HepG2 (cell line): ENCODE measurements at regions not wholly inside any gene's neighbourhood (a gene's known extent, or its start where the extent isn't known, plus 50 kb on each side); places are given as distances from the start of the nearest gene placed in this dataset.

Experiments
- ATAC-seq: fragments of 200-7000 bp; cut with Tn5 transposase; 3 replicates; pipeline ENCODE4 v1.9.1; 2020; ENCODE audit warnings: mild to moderate bottlenecking, moderate library complexity
- BruUV-seq: library from RNA; stranded (reverse); fragments of 400-500 nt; replicated peaks from 2 replicates; lab custom pipeline; 2021; lab: Mats Ljungman, UMichigan
- CTCF ChIA-PET: fragments of 300-600 bp; formaldehyde crosslinking; extraction: SDS; loops from one replicate; lab custom pipeline; 2021; ENCODE audit warnings: low total read pairs, inconsistent platforms, low intra/inter-chr PET ratio; lab: Yijun Ruan, JAX
- POLR2A ChIA-PET: fragments of 350-600 bp; sonication (Branson Sonifier 250); formaldehyde crosslinking; loops from one replicate; lab custom pipeline; 2020; ENCODE audit warnings: antibody characterized with exemption, inconsistent platforms; lab: Yijun Ruan, JAX
- DNase-seq: peaks from one replicate; pipeline ENCODE4 v3.0.0-alpha.2; 2015; ENCODE audit warnings: low spot score
- FAIRE-seq: peaks from 3 replicates; lab custom pipeline; 2011; peaks lifted over from hg19 to GRCh38; lab: Jason Lieb, UNC
- H2AFZ ChIP-seq: one replicate; pipeline ENCODE4 v1.6.1; 2011; ENCODE audit warnings: low read length, inconsistent platforms
- H3K27ac ChIP-seq: fragments of 300-600 bp; 3 replicates; pipeline ENCODE4 v1.8.0; 2011; ENCODE audit warnings: mixed run types, mild to moderate bottlenecking, mixed read lengths, low read length, inconsistent platforms; ENCODE audit not compliant: insufficient read depth; ENCODE audit errors: extremely low read length
- H3K27me3 ChIP-seq, 2 experiments: fragments of 200-600 bp in 1 of 2; 2 replicates in 1 of 2; 3 replicates in 1 of 2; pipeline versions ENCODE4 v1.6.0 to v1.8.0; 2011; ENCODE audit warnings: low read length in 2 of 2, mild to moderate bottlenecking in 2 of 2, moderate library complexity in 2 of 2, inconsistent platforms in 1 of 2; ENCODE audit not compliant: insufficient read depth in 2 of 2, control insufficient read depth in 1 of 2
- H3K36me3 ChIP-seq, 2 experiments: fragments of 200-600 bp in 1 of 2; replicated peaks in 1 of 2; 2 replicates in 1 of 2; 3 replicates in 1 of 2; pipeline versions ENCODE4 v1.5.1 to v1.8.0; 2011; ENCODE audit warnings: low read length in 2 of 2, inconsistent platforms in 1 of 2; ENCODE audit not compliant: insufficient read depth in 2 of 2, control insufficient read depth in 1 of 2
- H3K4me1 ChIP-seq: 2 replicates; pipeline ENCODE4 v1.5.1; 2012; ENCODE audit warnings: low read length, inconsistent platforms; ENCODE audit not compliant: insufficient read depth
- H3K4me2 ChIP-seq: 2 replicates; pipeline ENCODE4 v1.6.0; 2011; ENCODE audit warnings: low read depth, low read length, inconsistent platforms
- H3K4me3 ChIP-seq, 3 experiments: fragments of 200-600 bp in 1 of 3; sonication (generic), shearing (Covaris generic) in 1 of 3; replicated peaks in 1 of 3; 2 replicates each; pipeline ENCODE4 v1.5.1; 2011 to 2016; ENCODE audit warnings: low read length in 3 of 3, inconsistent platforms in 2 of 3, low read depth in 2 of 3, mild to moderate bottlenecking in 2 of 3, control low read depth in 1 of 3, mixed read lengths in 1 of 3; ENCODE audit not compliant: insufficient read depth in 1 of 3
- H3K79me2 ChIP-seq: one replicate; pipeline ENCODE4 v1.6.1; 2011; ENCODE audit warnings: low read length, inconsistent platforms; ENCODE audit not compliant: insufficient read depth
- H3K9ac ChIP-seq: 2 replicates; pipeline ENCODE4 v1.6.0; 2011; ENCODE audit warnings: mild to moderate bottlenecking, low read depth, low read length, inconsistent platforms; ENCODE audit not compliant: insufficient read depth
- H3K9me3 ChIP-seq: 2 replicates; pipeline ENCODE4 v1.5.1; 2012; ENCODE audit warnings: mild to moderate bottlenecking, low read length
- H4K20me1 ChIP-seq: 2 replicates; pipeline ENCODE4 v1.6.0; 2011; ENCODE audit warnings: inconsistent platforms, mild to moderate bottlenecking, low read length, moderate library complexity; ENCODE audit not compliant: insufficient read depth
- HOXA9 ChIP-seq: sonication (generic); formaldehyde crosslinking; IDR thresholded peaks from 2 replicates; pipeline ENCODE4 v1.8.1; 2022; ENCODE audit warnings: missing genetic modification reagents, mild to moderate bottlenecking, moderate library complexity, borderline replicate concordance
- ISL2 ChIP-seq: sonication (generic); formaldehyde crosslinking; IDR thresholded peaks from 2 replicates; pipeline ENCODE4 v1.5.0; 2020; ENCODE audit warnings: missing genetic modification reagents
- SMAD3 ChIP-seq: sonication (generic); formaldehyde crosslinking; IDR thresholded peaks from 2 replicates; pipeline ENCODE4 v1.4.0; 2020; ENCODE audit warnings: missing genetic modification reagents
- SMARCC2 ChIP-seq: fragments of 450-650 bp; IDR thresholded peaks from 2 replicates; pipeline ENCODE4 v1.6.1; 2017; ENCODE audit warnings: antibody characterized with exemption, mild to moderate bottlenecking
- SUZ12 ChIP-seq: fragments of 150-350 bp; IDR thresholded peaks from 2 replicates; pipeline ENCODE4 v1.6.1; 2014; ENCODE audit warnings: low read depth, low read length
- TBX3 ChIP-seq: fragments of 450-650 bp; IDR thresholded peaks from 2 replicates; pipeline ENCODE4 v1.6.1; 2017; ENCODE audit warnings: antibody characterized with exemption, mild to moderate bottlenecking, inconsistent platforms, borderline replicate concordance
- ZBTB34 ChIP-seq: sonication (generic); formaldehyde crosslinking; IDR thresholded peaks from 2 replicates; pipeline ENCODE4 v1.8.0; 2022; ENCODE audit warnings: mild to moderate bottlenecking, missing genetic modification reagents
- ZBTB38 ChIP-seq: sonication (generic); formaldehyde crosslinking; IDR thresholded peaks from 2 replicates; pipeline ENCODE4 v1.5.1; 2020; ENCODE audit warnings: mild to moderate bottlenecking, missing genetic modification reagents
- ZBTB42 ChIP-seq: sonication (generic); formaldehyde crosslinking; IDR thresholded peaks from 2 replicates; pipeline ENCODE4 v1.5.0; 2020; ENCODE audit warnings: mild to moderate bottlenecking, missing genetic modification reagents
- ZFP36L1 ChIP-seq: sonication (generic); formaldehyde crosslinking; IDR thresholded peaks from 2 replicates; pipeline ENCODE4 v1.8.0; 2022; ENCODE audit warnings: mild to moderate bottlenecking, missing genetic modification reagents, moderate library complexity
- ZFP82 ChIP-seq: sonication (generic); formaldehyde crosslinking; IDR thresholded peaks from 2 replicates; pipeline ENCODE4 v1.5.1; 2020; ENCODE audit warnings: mild to moderate bottlenecking, missing genetic modification reagents, borderline replicate concordance
- ZKSCAN8 ChIP-seq: IDR thresholded peaks from 2 replicates; pipeline ENCODE4 v1.6.1; 2016; ENCODE audit warnings: borderline replicate concordance, missing genetic modification reagents, missing compliant biosample characterization
- ZNF225 ChIP-seq: sonication (generic); formaldehyde crosslinking; IDR thresholded peaks from 2 replicates; pipeline ENCODE4 v1.4.0; 2020; ENCODE audit warnings: mild to moderate bottlenecking, missing genetic modification reagents
- ZNF292 ChIP-seq: sonication (generic); formaldehyde crosslinking; IDR thresholded peaks from 2 replicates; pipeline ENCODE4 v1.8.1; 2022; ENCODE audit warnings: mild to moderate bottlenecking, low read depth, missing genetic modification reagents, borderline replicate concordance
- ZNF512B ChIP-seq: sonication (generic); formaldehyde crosslinking; IDR thresholded peaks from 2 replicates; pipeline ENCODE4 v1.5.1; 2020; ENCODE audit warnings: missing genetic modification reagents, mild to moderate bottlenecking, borderline replicate concordance
- ZNF83 ChIP-seq: sonication (generic); formaldehyde crosslinking; IDR thresholded peaks from 2 replicates; pipeline ENCODE4 v1.4.0; 2020; ENCODE audit warnings: missing genetic modification reagents, mild to moderate bottlenecking, borderline replicate concordance
- WGBS: methylation state at CpG from one replicate; pipeline ENCODE4 v1.1.6; 2017; ENCODE audit warnings: low lambda C conversion rate; 5-methylcytosine and 5-hydroxymethylcytosine counted together
- in situ Hi-C: cut with HindIII; loops from 2 replicates; pipeline ENCODE4 v1.10.0; 2017; ENCODE audit warnings: low pct_unique_long_range_greater_than_20kb; ENCODE audit not compliant: extremely low pct_ligation_motif_present
- intact Hi-C: fragments of 100-400 bp; cut with micrococcal nuclease; formaldehyde crosslinking; loops from one replicate; pipeline ENCODE4 v1.10.0; 2022; ENCODE audit not compliant: unreplicated experiment

- TF ChIP-seq ZNF512B (CRISPR knock-in tag) = no peak
- no peak for TF ChIP-seq SMARCC2
Observed at GRCh38 chr1:213526306-213526705, 461.5 kb upstream of the PROX1 start (continued).

GRCh38 chr1:213530611-213531320 is 457.0 kb upstream of the PROX1 start:
- Histone ChIP-seq H3K27me3 (no peaks in the 10 kb centered on the region), H3K36me3 (no peaks in the 10 kb centered on the region), H3K79me2 (no peaks in the 10 kb centered on the region), H2AFZ (no peak overlapping the region), H3K9ac (no peak overlapping the region), H3K4me1 (peaks cover 14% of the 10 kb centered on the region), H4K20me1 (no peaks in the 10 kb centered on the region), H3K9me3 (no peaks in the 10 kb centered on the region), H3K27ac (no peak overlapping the region), H3K4me2 (no peak overlapping the region), H3K4me3 (no peak overlapping the region)
- DNase-seq = no peak
- ChIA-PET POLR2A (no interaction called here), CTCF (no interaction called here)
- WGBS = 53% methylated on average over 4 of the region's 4 CpGs
- no TSS peak for BruUV-seq
- in situ Hi-C loops = no loop called here
- ATAC-seq = no peak
- TF ChIP-seq SMAD3 (CRISPR knock-in tag) = no peak
- TF ChIP-seq ZKSCAN8 = no peak
- TF ChIP-seq ZBTB38 (CRISPR knock-in tag) = no peak
- no peak for TF ChIP-seq ZFP82 (CRISPR knock-in tag)
- TF ChIP-seq SUZ12 = no peak
- no peak for TF ChIP-seq ZBTB34 (CRISPR knock-in tag)
- no peak for TF ChIP-seq ZNF83 (CRISPR knock-in tag)
- no peak for TF ChIP-seq ZBTB42
- TF ChIP-seq ZNF292 (CRISPR knock-in tag) = no peak
- no peak for TF ChIP-seq TBX3
- no peak for TF ChIP-seq ISL2 (CRISPR knock-in tag)
- no peak for TF ChIP-seq HOXA9 (CRISPR knock-in tag)
- TF ChIP-seq ZNF225 (CRISPR knock-in tag) = no peak
- no peak for TF ChIP-seq ZFP36L1 (CRISPR knock-in tag)
- intact Hi-C loops = no loop called here
- FAIRE-seq = no peak
